ENCODE measurements at regions not wholly inside any gene's neighbourhood (a gene's known extent, or its start where the extent isn't known, plus 50 kb on each side); places are given as distances from the start of the nearest gene placed in this dataset.

GRCh38 chr17:73694491-73694890 lies 50.2 kb upstream of the SDK2 start:
- Histone ChIP-seq H3K27ac (no peak overlapping the region), H3K27me3 (no peaks in the 10 kb centered on the region), H3K4me1 (no peaks in the 10 kb centered on the region), H3K4me3 (no peak overlapping the region), H3K9me3 (no peaks in the 10 kb centered on the region), H3K36me3 (no peaks in the 10 kb centered on the region)
- intact Hi-C loops (cut with DNase I; ENCODE audit: low total_unique reads), result no loop called here
- TF ChIP-seq CTCF (IDR thresholded peaks at IDR 0.05), result no peak
- TF ChIP-seq POLR2A (IDR thresholded peaks at IDR 0.05), result no peak
- DNase-seq, result no peak

GRCh38 chr17:73695035-73695738 lies 50.9 kb upstream of the SDK2 start:
- H3K36me3 ChIP-seq, result no peaks in the 10 kb centered on the region
- H3K4me3 ChIP-seq, result no peak overlapping the region
- no peaks in the 10 kb centered on the region for H3K27me3 ChIP-seq
- no peaks in the 10 kb centered on the region for H3K9me3 ChIP-seq
- H3K4me1 ChIP-seq, result no peaks in the 10 kb centered on the region
- intact Hi-C loops (cut with DNase I; ENCODE audit: low total_unique reads), result no loop called here
- no peak for TF ChIP-seq POLR2A (IDR thresholded peaks at IDR 0.05)
- TF ChIP-seq CTCF (IDR thresholded peaks at IDR 0.05), result no peak
- DNase-seq, result no peak
- H3K27ac ChIP-seq, result no peak overlapping the region

- intact Hi-C loops (cut with DNase I; ENCODE audit: low total_unique reads), result no loop called here
- Histone ChIP-seq H3K27me3 (no peaks in the 10 kb centered on the region), H3K36me3 (no peaks in the 10 kb centered on the region), H3K9me3 (no peaks in the 10 kb centered on the region), H3K27ac (no peak overlapping the region), H3K4me1 (no peaks in the 10 kb centered on the region), H3K4me3 (no peak overlapping the region)
- no peak for DNase-seq
- TF ChIP-seq POLR2A (IDR thresholded peaks at IDR 0.05) (no peak), CTCF (IDR thresholded peaks at IDR 0.05) (no peak)
These were observed 52.0 kb upstream of the SDK2 start for GRCh38 chr17:73696251-73696650.

GRCh38 chr17:73697872-73698271 lies 53.6 kb upstream of the SDK2 start:
- Histone ChIP-seq H3K9me3 (no peaks in the 10 kb centered on the region), H3K27ac (no peak overlapping the region)
- TF ChIP-seq POLR2A (IDR thresholded peaks at IDR 0.05), result no peak
- no peak for TF ChIP-seq CTCF (IDR thresholded peaks at IDR 0.05)

GRCh38 chr17:73698966-73699365 lies 54.7 kb upstream of the SDK2 start:
- Histone ChIP-seq H3K36me3 (no peaks in the 10 kb centered on the region), H3K4me1 (no peaks in the 10 kb centered on the region), H3K4me3 (no peak overlapping the region), H3K27ac (no peak overlapping the region), H3K27me3 (no peaks in the 10 kb centered on the region), H3K9me3 (no peaks in the 10 kb centered on the region)
- intact Hi-C loops (cut with DNase I; ENCODE audit: low total_unique reads), result no loop called here
- TF ChIP-seq POLR2A (IDR thresholded peaks at IDR 0.05), result no peak
- TF ChIP-seq CTCF (IDR thresholded peaks at IDR 0.05), result no peak
- DNase-seq, result no peak

More at GRCh38 chr17:73697872-73698271, 53.6 kb upstream of the SDK2 start:
- Histone ChIP-seq H3K36me3 (no peaks in the 10 kb centered on the region), H3K27me3 (no peaks in the 10 kb centered on the region), H3K4me3 (no peak overlapping the region), H3K4me1 (no peaks in the 10 kb centered on the region)
- intact Hi-C loops (cut with DNase I; ENCODE audit: low total_unique reads), result no loop called here
- no peak for DNase-seq

All from uterus (tissue), 3 donors.